IPS-NIHi7 (cell line): ENCODE measurements at regions not wholly inside any gene's neighbourhood (a gene's known extent, or its start where the extent isn't known, plus 50 kb on each side); places are given as distances from the start of the nearest gene placed in this dataset.
"Not testable (repeated sequence)": the region's sequence is repeated elsewhere in the genome, so short reads cannot be mapped to it uniquely, and the experiment has no call there.

ENCODE experiments used
- DNase-seq: peaks from one replicate; pipeline ENCODE4 v3.0.0; 2012; ENCODE audit warnings: mixed read lengths; ENCODE audit errors: extremely low spot score

DNA sequence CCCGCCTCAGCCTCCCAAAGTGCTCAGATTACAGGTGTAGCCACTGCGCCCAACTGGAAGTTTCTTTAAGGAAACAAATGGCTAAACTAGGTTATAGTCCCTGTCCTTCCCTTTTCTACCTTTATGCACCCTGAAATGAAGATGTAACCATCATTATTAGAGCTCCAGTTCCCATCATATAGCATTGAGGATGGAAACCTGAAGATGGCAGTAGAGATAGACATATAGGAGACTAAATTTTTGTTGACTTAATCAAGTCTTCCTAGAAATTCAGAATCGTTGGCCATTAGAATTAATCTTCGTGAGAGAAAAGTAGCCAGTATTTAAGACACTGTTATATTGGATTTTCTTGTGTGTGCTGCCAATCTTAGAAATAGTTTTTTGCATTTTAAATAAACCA, 1016.3 kb upstream of the NCAM2 start:
- peak; percentile 20 for DNase-seq

DNA sequence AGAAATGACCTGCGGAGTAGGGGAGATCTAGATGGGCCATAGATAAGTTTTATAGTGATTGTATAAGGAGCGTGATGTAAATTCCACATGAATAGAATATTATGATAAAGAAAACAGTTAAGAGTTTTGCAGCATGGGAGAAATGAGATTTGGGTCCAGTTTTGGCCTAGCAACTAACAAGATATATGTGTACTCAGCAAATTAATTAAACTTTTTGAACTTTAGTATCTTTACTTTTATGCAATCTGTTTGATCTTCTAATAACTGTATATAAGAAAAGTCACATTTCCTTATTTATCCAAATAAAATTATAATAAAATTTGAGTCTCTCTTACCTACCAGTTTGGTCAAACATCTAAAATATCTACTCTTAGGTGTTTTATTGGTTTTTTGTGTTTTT, 1011.8 kb upstream of the NCAM2 start:
- DNase-seq: no peak

DNA sequence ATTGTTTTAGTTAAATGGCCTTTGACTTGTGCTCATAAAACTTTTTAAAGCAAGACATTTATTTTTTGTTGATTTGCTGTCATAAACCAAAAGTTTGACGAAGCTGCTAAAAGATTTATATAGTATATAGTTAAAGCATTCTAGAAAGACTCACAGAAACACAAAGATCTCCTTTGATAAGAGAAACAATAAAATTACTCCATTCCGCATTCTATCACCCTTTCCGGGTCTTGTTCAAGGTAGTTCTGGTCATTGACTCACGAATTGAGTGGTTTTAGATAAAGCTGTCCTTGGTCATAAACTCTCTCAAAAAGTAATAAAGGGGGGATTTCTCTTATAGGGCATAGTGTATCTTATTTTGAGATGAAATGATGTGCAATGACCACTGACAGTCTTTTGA, 1010.5 kb upstream of the NCAM2 start:
- no peak for DNase-seq

DNA sequence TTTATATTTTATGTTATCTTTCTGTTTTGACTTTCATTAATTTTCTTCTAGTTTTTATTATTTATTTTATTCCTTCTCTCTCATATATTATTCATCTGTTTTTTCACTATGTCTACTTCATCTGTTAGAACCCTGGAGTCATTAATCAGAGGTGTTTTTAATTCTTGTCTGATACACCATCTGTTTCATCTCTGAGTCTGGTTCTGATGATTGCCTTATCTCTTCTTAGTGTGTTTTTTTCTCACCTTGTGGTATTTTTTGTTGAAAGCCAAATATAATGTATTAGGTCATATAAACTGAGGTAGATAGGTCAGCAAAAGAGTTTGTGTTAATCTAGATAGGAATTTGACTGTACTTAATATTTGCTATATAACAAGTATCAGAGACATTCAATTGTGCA, 1005.7 kb upstream of the NCAM2 start:
- DNase-seq: no peak

DNA sequence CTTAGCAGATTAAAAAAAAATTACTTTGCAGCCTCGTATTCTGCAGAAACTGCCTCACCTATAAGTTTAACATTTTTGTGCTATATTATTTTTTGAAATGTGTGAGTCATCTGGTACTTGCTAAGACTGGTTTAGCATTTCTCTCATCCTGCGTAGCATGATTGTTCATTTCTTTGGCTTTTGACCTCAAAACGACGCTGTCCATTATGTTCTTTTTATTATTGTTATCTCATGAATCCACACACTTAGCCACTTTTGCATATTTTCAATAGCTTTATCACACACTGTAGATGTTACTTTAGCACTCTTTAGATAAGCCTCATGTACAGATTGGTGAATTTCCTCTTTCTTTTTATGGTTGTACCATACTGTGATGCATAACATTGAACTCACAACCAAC, 1004.9 kb upstream of the NCAM2 start:
- no peak for DNase-seq

DNA sequence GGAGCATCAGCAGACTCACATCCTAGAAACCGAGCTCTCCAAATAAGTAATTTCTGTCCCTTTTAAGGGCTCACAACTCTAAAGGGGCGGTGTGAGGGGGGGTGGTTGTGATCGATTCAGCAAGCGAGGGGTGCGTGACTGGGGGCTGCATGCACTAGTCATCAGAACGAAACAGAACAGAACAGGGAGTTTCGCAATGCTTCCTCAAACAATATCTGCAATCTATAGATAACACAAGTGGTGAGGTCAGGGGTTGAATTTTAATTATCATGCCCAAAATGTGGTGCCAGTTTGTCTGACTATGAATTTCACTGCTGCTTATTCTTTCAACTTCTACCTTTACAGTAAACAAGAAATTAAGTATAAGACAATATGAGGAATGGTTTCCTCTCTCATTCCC, 1003.0 kb upstream of the NCAM2 start:
- no peak for DNase-seq

DNA sequence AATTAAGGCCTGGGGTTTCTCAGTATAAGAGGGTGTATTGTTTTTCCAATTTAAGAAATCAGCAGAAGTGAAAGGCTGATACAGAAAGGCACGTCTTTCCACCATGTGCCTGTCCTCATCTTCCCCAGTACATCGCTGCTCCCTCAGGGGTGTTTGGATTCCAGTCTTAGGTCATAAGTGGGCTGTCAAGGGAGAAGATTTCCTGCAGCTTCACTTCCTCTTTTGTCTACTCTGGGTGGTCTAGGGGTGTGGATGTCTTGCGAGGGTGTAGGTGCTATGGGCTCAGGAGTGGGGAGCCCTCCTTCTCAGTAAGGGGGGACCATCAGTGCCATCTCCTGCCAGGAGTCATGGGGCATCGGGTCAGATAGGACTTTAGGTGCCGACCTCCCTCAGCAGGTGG, 999.8 kb upstream of the NCAM2 start:
- no peak for DNase-seq

DNA sequence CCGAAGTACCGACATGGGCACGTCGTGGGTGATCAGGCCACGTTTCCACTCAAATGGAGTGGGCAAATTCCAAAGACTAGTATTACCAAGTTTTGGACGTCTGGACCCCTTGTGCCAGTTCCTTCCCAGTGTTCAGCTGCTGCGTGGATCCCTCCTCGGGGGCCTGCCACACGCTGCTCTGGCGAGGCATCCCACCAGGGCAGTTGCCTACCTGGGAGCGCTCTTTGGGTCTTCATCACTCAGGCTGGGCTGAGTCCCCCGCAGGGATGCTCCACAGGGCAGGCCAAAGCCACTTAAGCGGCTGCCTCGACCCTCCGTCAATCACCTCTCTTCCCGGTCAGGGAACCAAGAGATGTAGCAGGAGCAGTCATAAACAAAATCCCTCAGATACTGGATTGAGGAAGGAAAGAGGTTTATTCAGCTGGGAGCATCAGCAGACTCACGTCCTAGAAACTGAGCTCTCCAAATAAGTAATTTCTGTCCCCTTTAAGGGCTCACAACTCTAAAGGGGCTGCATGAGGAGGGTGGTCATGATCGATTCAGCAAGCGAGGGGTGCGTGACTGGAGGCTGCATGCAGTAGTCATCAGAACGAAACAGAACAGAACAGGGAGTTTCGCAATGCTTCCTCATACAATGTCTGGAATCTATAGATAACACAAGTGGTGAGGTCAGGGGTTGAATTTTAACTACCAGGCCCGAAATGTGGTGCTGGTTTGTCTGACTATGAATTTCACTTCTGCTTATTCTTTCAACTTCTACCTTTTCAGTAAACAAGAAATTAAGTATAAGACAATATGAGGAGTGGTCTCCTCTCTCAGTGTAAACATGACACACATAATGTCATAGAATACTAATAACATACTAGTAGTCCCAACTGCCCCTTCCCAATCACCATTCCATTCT, 998.6 kb upstream of the NCAM2 start:
- no peak for DNase-seq

DNA sequence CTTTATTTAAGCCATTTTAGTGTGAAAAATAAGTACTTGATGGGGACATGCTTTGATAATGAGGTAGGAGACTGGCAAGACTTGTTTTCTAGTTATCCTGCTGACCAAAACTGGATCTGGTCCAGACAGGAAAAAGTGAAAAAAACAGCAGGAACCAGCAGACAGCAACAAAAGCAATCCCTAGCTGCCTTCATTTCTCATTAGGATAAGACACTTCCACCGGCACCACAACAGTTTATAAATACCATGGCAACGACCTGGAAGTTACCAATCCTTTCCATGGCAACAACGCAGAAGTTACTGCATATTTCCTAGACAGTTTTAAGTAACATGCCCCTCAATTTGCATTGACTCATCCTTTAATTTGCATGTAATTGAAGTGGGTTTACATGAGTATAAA, 993.8 kb upstream of the NCAM2 start:
- DNase-seq: no peak

DNA sequence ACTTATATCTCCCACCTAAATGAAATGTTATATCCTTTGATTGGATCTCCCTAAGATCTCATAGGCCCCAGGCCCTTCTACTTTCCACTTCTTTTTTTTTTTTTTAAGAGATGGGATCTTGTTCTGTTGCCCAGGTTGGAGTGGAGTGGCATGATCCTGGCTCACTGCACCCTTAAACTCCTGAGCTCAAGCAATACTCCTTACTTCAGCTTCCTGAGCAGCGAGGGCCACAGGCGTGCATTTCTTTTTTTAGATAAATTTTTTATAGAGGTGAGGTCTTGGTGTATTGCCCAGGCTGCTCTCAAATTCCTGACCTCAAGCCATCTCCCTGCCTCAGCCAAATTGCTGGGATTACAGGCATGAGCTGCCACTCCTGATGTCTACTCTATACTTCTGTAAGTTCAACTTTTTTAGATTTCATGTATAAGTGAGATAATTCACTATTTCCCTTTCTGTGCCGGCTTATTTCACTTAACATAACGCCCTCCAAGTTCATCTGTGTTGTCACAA, 987.5 kb upstream of the NCAM2 start:
- DNase-seq: no peak

DNA sequence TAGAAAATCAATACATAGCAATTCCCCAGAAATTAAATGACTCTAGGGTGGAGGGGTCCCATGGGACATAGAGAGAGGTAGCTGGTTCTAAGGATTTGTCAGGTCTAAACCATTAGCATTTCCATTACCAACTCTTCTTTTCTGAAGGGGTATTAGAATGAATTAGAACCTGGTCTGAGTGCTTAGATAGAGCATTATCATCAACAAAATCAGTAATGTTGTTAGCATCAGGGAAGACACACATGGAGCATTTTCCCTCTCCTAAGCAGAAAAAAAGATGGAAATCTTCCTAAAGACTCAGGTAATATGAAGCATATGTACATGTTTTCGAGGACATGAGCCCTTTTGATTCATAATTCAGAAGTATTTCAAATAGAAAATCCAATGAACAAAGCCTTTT, 984.4 kb upstream of the NCAM2 start:
- DNase-seq: no peak

DNA sequence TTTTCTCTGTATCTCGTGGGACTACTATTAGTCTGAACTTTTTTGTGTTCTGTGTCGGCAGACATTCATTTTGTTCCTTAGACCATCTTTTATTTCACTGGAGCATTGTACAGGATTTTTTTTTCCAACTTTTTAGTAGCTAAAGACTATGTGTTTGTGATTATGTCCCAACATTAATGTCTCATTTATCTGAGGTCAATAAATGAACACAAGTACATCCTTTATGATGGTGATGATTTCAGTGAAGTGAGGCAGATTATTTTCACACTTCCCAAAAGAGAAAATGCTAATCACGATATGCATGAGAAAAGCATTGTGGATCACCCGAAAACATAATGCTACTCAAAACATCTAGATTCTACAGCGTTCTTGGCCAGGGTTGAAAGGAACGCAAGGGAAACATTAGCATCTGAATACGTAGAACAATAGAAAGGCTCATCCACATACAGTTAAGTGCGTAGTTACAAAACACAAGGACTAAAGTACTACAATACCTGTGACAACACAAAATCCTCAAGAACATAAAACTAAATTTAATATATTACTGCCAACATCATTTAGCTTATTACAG, 981.7 kb upstream of the NCAM2 start:
- no peak for DNase-seq

DNA sequence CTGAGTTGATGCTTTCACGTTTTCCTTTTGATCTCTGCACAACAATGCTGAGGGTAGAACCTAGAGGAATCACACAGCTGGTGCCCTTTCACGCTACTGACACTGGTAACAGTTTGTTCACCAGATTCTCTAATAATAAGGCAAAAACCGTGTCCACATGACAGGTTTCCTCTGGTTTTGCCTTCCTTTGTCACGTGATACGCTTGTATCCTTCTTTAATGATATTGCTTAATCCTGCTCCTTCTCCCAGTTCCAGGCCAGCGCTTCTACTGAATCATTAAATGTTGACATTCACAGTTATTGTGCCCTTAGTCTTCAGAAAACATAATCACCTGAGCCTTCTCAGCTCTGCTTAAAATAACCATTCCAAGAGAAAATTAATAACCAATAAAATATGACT, 978.2 kb upstream of the NCAM2 start:
- DNase-seq: no peak

DNA sequence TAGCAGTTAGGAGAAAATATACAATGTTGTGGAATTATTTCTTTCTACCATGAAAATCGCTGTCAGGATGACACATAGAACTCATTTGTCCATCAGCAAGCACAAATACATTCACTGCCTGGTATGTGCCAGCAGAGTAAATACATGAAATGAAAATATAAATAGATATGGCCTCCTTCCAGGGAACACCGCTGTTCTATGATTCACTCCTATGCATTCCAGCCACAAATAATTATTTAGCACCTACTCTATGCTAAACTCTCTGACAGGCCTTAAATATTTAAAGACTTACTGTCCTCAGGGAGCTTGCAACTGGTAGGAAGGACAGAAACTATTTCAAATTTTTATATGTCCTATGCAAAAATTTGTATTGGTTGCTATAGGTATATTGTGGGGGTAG, 975.0 kb upstream of the NCAM2 start:
- no peak for DNase-seq

DNA sequence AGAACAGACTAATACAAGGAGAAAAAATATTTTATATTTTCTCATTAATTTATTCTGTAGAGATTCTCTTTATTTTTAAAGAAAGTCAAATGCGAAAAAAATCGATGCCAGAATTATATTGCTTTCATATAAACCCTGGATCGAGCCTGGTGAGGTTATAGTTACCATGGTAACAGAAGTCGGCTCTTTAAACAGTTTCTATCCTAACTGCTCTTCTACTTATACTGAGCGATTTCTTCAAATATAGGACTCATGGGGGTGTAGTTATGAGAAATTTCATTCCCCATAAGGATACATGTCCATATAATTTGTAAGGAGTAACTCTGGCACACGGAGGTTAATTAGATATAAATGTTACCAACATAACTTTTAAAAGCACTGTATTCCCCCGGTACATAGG, 973.5 kb upstream of the NCAM2 start:
- DNase-seq: no peak

DNA sequence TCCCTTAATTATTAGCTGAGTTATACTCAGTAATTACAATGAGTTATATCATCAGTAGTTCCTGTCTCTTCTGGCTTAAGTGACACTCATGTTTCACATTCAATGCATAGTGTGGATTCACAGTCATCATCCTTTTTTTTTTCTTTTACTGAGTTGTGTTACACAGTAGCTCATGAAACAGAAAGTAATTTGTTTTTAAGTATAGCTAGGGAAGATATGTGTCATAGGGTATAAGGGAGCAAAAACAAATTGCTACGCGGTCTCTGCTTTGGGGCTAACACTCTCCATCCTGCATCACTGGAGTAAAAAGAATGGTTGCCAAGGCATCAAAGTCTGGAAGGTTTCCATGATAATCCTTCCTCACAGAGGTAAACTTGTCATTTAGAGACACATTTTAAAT, 971.7 kb upstream of the NCAM2 start:
- no peak for DNase-seq

DNA sequence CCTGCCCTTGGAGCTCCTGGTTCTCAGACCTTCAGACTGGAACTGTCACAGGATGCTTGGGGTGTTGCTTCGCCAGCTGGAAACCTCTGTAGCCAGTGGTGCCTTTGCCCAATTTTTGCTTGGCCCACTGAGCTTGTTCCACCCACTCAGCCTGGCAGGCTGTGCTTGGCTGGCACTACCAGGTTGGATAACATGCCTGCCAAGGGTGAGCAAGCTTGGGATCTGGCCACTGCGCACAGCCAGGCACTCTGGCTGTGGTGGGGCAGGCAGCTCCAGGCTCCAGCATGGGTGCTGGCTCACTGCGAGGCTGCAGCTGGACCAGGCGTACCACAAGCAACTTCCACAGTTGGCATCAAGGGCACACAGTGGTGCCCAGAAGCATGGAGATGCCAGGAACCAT, 967.8 kb upstream of the NCAM2 start:
- DNase-seq: no peak

DNA sequence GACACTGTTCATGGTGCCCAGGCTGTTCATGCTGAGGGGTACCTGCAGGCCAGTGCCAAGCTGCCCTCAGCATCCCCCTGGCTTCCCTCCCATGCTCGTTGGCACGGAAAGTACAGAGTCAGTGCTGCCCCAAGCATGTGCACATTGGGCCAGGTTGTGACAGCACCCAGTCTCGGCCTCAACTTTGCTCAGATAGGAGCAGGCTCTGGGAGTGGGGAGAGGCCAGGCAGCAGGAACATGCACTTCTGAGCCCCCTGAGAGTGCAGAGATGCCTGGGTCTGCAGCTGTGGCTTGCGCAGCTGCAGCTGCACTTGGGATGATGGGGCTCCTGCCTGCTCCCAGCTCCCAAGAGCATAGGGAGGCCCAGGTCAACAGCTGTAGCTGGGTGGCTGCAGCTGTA, 966.4 kb upstream of the NCAM2 start:
- DNase-seq: no peak

DNA sequence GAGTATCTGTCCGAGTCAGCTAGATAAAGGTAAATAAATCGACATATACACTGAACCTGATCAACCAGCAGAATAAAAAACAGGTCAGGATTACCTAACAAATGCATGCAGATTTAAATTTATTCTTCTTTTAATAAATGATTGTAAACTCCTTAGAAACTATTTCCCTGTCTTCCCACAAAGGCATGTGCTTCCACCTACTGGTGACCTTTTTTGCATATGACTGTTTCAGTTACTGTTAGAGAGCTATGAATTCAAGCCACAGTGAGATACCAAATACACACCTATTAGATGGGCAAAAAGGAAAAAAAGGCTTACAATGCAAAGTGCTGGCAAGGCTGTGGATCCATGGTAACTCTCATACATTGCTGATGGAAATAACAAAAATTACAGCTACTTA, 957.4 kb upstream of the NCAM2 start:
- no peak for DNase-seq

DNA sequence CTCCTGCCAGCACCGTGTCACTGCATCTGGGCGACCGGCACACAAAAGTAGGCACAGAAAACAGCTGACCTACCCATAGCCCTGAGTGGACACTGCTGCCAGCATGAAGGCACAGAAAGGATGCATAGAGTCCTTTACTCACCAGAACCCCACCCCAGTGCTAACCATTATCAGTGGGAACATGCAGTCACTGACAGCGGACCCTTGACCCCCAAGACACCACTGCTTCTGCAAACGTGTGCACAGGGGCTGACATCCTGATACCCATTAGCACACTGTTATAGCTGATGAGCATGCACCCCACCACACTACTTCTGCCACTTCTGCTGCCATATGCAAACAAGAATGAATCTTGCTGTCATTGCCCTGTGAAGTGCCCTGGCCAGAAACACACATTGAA, 953.0 kb upstream of the NCAM2 start:
- no peak for DNase-seq

DNA sequence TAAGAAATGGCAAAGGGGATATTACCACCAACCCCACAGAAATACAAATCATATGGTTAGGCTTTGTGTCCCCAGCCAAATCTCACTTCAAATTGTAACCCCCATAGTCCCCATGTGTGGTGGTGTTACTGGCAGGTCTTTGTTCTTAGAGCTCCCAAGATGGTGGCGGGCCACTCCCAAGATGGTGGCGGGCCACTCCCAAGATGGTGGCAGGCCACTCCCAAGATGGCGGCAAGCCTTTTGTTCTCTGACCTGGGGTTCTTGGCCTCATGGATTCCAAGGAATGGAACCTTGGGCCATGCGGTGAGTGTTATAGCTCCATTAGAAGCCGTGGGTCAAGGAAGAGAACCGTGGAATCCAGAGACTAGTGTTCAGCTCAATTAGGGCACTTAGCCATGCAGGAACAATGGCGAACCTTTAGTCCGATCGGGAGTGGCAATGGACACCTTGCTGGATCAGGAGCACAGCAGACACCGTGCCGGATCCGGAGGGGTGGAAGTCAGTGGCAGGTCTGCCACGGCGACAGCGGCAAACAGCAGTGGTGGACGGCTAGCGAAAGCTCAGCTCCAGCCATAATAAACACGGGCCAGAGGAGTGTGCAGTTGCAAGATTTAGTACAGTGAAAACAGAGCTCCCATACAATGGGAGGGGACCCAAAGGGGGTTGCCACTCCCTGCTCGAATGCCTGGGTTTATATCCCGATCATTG, 949.9 kb upstream of the NCAM2 start:
- not testable (repeated sequence) for DNase-seq

DNA sequence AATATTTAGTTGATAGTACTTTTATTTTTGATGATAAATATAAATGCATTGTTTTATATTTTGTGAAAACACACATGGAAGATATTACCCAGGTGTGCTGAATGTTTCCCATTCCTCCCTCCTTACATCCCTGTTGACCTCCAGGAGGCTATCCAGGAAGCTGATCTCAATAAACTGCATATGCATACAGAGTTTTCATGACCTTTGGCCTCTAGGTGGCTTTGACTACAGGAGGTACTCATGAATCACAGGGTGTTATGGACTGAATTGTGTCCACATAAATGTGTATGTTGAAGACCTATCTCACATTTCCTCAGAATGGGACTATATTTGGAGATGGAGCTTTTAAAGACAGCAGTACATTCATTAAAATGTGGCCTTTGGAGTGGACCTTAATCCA, 914.9 kb upstream of the NCAM2 start:
- DNase-seq: no peak

DNA sequence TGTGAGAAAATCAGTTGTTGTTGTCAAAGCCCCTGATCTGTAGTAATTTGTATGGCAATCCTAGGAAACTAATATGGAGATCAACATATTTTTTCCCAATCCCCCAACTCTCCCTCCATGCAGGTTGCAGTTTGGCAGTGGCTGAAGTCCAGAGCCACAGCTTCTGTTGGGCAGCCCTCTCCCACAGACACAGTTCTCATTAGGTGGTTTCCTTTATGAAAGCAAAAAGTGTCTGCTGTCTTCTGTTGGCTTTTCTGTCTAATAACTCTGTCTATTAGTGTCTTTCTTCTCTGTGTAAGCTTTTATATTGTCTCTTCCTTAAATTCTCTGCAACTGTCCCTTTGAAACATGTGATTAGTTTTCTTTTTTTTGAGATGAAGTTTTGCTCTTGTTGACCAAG, 914.3 kb upstream of the NCAM2 start:
- no peak for DNase-seq
